ENCODE measurements at regions not wholly inside any gene's neighbourhood (a gene's known extent, or its start where the extent isn't known, plus 50 kb on each side); places are given as distances from the start of the nearest gene placed in this dataset.

DNA sequence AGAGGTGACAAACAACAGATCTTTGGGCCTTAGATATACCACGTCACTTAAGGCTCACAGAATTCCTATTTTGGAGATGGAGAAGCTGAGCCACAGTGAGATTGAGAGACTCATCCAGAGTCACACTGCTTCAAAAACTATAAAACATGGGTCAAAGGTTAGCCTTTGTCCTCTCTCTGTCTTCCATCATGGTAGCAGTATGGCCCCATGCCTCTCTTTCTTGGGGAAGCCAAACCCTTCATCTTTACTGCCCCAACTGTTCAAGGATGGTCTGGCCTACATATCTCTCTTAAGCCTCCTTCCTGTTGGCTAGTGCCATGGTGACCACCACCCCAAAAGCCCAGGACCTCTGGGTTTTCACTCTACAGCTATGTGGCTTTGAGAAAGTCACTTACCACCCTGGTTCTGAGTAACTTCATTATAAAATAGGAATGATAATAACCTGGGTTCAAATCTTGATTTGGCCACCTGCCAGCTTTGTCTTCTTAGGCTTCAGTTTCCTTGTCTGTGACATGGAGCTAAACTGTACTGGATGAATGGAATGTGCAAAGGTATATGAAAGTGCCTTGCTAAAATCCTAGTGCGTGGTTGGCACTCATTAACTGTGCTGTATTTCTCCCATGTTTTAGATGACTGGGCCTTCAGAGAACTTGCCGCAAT is 85.9 kb upstream of the JUN start:
- Histone ChIP-seq H3K27me3 (ENCODE audit: insufficient read depth, poor library complexity, severe bottlenecking) (no peaks in the 10 kb centered on the region), H3K27ac (replicated peaks) (no peak overlapping the region), H3K4me3 (replicated peaks; ENCODE audit: insufficient read depth, low read length) (no peak overlapping the region)
- TF ChIP-seq SPI1 (IDR thresholded peaks at IDR 0.05; ENCODE audit: borderline replicate concordance, low read depth) (no peak), GABPA (IDR thresholded peaks at IDR 0.05; ENCODE audit: low read depth) (no peak), POLR2AphosphoS5 (IDR thresholded peaks at IDR 0.05; ENCODE audit: low read depth) (no peak)
- TF ChIP-seq, protein P1, sequence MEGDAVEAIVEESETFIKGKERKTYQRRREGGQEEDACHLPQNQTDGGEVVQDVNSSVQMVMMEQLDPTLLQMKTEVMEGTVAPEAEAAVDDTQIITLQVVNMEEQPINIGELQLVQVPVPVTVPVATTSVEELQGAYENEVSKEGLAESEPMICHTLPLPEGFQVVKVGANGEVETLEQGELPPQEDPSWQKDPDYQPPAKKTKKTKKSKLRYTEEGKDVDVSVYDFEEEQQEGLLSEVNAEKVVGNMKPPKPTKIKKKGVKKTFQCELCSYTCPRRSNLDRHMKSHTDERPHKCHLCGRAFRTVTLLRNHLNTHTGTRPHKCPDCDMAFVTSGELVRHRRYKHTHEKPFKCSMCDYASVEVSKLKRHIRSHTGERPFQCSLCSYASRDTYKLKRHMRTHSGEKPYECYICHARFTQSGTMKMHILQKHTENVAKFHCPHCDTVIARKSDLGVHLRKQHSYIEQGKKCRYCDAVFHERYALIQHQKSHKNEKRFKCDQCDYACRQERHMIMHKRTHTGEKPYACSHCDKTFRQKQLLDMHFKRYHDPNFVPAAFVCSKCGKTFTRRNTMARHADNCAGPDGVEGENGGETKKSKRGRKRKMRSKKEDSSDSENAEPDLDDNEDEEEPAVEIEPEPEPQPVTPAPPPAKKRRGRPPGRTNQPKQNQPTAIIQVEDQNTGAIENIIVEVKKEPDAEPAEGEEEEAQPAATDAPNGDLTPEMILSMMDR (IDR thresholded peaks at IDR 0.05; ENCODE audit: insufficient read depth, low read length): no peak
- TF ChIP-seq, protein P2, sequence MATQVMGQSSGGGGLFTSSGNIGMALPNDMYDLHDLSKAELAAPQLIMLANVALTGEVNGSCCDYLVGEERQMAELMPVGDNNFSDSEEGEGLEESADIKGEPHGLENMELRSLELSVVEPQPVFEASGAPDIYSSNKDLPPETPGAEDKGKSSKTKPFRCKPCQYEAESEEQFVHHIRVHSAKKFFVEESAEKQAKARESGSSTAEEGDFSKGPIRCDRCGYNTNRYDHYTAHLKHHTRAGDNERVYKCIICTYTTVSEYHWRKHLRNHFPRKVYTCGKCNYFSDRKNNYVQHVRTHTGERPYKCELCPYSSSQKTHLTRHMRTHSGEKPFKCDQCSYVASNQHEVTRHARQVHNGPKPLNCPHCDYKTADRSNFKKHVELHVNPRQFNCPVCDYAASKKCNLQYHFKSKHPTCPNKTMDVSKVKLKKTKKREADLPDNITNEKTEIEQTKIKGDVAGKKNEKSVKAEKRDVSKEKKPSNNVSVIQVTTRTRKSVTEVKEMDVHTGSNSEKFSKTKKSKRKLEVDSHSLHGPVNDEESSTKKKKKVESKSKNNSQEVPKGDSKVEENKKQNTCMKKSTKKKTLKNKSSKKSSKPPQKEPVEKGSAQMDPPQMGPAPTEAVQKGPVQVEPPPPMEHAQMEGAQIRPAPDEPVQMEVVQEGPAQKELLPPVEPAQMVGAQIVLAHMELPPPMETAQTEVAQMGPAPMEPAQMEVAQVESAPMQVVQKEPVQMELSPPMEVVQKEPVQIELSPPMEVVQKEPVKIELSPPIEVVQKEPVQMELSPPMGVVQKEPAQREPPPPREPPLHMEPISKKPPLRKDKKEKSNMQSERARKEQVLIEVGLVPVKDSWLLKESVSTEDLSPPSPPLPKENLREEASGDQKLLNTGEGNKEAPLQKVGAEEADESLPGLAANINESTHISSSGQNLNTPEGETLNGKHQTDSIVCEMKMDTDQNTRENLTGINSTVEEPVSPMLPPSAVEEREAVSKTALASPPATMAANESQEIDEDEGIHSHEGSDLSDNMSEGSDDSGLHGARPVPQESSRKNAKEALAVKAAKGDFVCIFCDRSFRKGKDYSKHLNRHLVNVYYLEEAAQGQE (IDR thresholded peaks at IDR 0.05; ENCODE audit: insufficient replicate concordance, low read depth): no peak
- no peak for DNase-seq (ENCODE audit: low read depth in 1 of 2, low spot score in 1 of 2)

DNA sequence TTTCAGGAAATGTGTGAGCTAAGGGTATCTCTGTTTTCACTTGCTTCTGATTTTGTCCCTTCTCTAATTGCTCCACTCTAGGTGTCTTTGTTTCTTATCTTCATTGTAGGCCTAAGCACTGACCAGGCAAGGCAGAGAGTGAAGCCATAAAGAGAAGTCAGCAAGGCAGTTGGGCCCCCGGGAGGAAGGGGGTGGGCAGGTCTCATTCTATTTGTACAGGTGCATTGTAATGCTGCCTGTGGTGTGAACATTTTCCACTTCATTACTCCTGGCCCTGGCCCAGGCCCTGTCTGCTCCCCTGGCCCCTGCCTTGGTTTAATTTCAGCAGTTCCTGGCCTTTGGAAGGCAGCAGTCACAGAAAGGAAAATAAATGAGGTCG is 86.4 kb upstream of the JUN start:
- no peaks in the 10 kb centered on the region for H3K27me3 ChIP-seq (ENCODE audit: insufficient read depth, poor library complexity, severe bottlenecking)
- no peak for DNase-seq (ENCODE audit: low read depth in 1 of 2, low spot score in 1 of 2)
- no peak overlapping the region for H3K27ac ChIP-seq (replicated peaks)
- H3K4me3 ChIP-seq (replicated peaks; ENCODE audit: insufficient read depth, low read length): no peak overlapping the region
- TF ChIP-seq, protein P1 (IDR thresholded peaks at IDR 0.05; ENCODE audit: insufficient read depth, low read length): no peak
- no peak for TF ChIP-seq GABPA (IDR thresholded peaks at IDR 0.05; ENCODE audit: low read depth)
- TF ChIP-seq POLR2AphosphoS5 (IDR thresholded peaks at IDR 0.05; ENCODE audit: low read depth): no peak
- no peak for TF ChIP-seq SPI1 (IDR thresholded peaks at IDR 0.05; ENCODE audit: borderline replicate concordance, low read depth)
- TF ChIP-seq, protein P2 (IDR thresholded peaks at IDR 0.05; ENCODE audit: insufficient replicate concordance, low read depth): no peak

DNA sequence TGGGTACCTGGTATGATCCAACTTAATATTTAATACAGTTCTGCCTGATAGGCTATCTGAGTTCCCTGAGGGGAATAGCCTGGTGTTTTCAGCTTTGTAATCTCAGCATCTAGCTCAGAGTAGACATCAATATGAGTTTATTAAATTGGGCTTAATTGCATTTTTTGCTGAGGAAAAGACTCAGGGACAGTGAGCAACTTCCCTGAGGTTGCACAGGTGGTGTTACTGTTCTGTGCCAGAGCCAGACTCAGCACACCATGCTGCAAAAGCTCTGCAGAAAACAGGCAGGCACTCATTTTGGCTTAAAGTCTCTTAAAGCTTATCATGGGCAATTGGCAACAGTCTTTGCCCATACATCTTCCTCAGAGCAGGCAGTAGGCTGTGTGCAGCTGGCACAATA is 90.5 kb upstream of the JUN start:
- TF ChIP-seq, protein P1 (IDR thresholded peaks at IDR 0.05; ENCODE audit: insufficient read depth, low read length): no peak
- TF ChIP-seq SPI1 (IDR thresholded peaks at IDR 0.05; ENCODE audit: borderline replicate concordance, low read depth) (no peak), POLR2AphosphoS5 (IDR thresholded peaks at IDR 0.05; ENCODE audit: low read depth) (no peak), GABPA (IDR thresholded peaks at IDR 0.05; ENCODE audit: low read depth) (no peak)
- TF ChIP-seq, protein P2 (IDR thresholded peaks at IDR 0.05; ENCODE audit: insufficient replicate concordance, low read depth): no peak
- Histone ChIP-seq H3K4me3 (replicated peaks; ENCODE audit: insufficient read depth, low read length) (no peak overlapping the region), H3K27me3 (ENCODE audit: insufficient read depth, poor library complexity, severe bottlenecking) (no peaks in the 10 kb centered on the region), H3K27ac (replicated peaks) (no peak overlapping the region)
- DNase-seq (ENCODE audit: low read depth in 1 of 2, low spot score in 1 of 2): no peak

Data from HL-60 (cell line).